Upper lobe of right lung (tissue), 1 donor: ENCODE measurements at regions not wholly inside any gene's neighbourhood (a gene's known extent, or its start where the extent isn't known, plus 50 kb on each side); places are given as distances from the start of the nearest gene placed in this dataset.

Experiments
- ATAC-seq: fragments of 200-7000 bp; cut with Tn5 transposase; one replicate; pipeline ENCODE4 v1.9.1; 2020; ENCODE audit warnings: mild to moderate bottlenecking, moderate library complexity
- DNase-seq: peaks from one replicate; pipeline ENCODE4 v3.0.0-alpha.2; 2020
- H3K27ac ChIP-seq: fragments of 200-600 bp; one replicate; pipeline ENCODE4 v1.8.0; 2022
- H3K27me3 ChIP-seq: fragments of 200-600 bp; one replicate; pipeline ENCODE4 v1.8.0; 2022; ENCODE audit warnings: mild to moderate bottlenecking
- H3K36me3 ChIP-seq: fragments of 200-600 bp; one replicate; pipeline ENCODE4 v1.8.0; 2022
- H3K4me1 ChIP-seq: fragments of 200-600 bp; one replicate; pipeline ENCODE4 v1.8.0; 2022
- H3K4me3 ChIP-seq: fragments of 200-600 bp; one replicate; pipeline ENCODE4 v1.8.0; 2022; ENCODE audit warnings: mild to moderate bottlenecking
- H3K9me3 ChIP-seq: fragments of 200-600 bp; one replicate; pipeline ENCODE4 v1.8.0; 2022
- CTCF ChIP-seq: fragments of 200-600 bp; IDR thresholded peaks from one replicate; pipeline ENCODE4 v1.8.0; 2022; ENCODE audit warnings: antibody characterized with exemption
- intact Hi-C: fragments of 100-400 bp; cut with DNase I; formaldehyde crosslinking; loops from one replicate; pipeline ENCODE4 v1.11.0; 2022
- donor health status: DM: no; HTN: yes; CAD: no; lungs with severe emphysema.

- no peak for DNase-seq
- H3K4me3 ChIP-seq, result no peak overlapping the region
- no peaks in the 10 kb centered on the region for H3K9me3 ChIP-seq
- no peaks in the 10 kb centered on the region for H3K27me3 ChIP-seq
- H3K36me3 ChIP-seq, result no peaks in the 10 kb centered on the region
- intact Hi-C loops, result no loop called here
- no peaks in the 10 kb centered on the region for H3K4me1 ChIP-seq
- TF ChIP-seq CTCF, result no peak
- ATAC-seq, result no peak
- no peak overlapping the region for H3K27ac ChIP-seq
Measured at GRCh38 chr12:31861360-31861759, 97.9 kb upstream of the RESF1 start.

- no peaks in the 10 kb centered on the region for H3K4me1 ChIP-seq
- no peak overlapping the region for H3K4me3 ChIP-seq
- no peak for TF ChIP-seq CTCF
- no peaks in the 10 kb centered on the region for H3K36me3 ChIP-seq
- no peak overlapping the region for H3K27ac ChIP-seq
- intact Hi-C loops, result no loop called here
- no peak for ATAC-seq
- H3K9me3 ChIP-seq, result no peaks in the 10 kb centered on the region
- DNase-seq, result no peak
- no peaks in the 10 kb centered on the region for H3K27me3 ChIP-seq
Measured at GRCh38 chr12:31860401-31860800, 98.8 kb upstream of the RESF1 start.

GRCh38 chr12:31859232-31859977 lies 99.8 kb upstream of the RESF1 start:
- Histone ChIP-seq H3K4me1 (no peaks in the 10 kb centered on the region), H3K27ac (no peak overlapping the region), H3K36me3 (no peaks in the 10 kb centered on the region), H3K9me3 (no peaks in the 10 kb centered on the region), H3K4me3 (no peak overlapping the region), H3K27me3 (no peaks in the 10 kb centered on the region)
- no peak for DNase-seq
- intact Hi-C loops, result no loop called here
- no peak for TF ChIP-seq CTCF
- ATAC-seq, result peak; percentile 46

- ATAC-seq, result no peak
Measured at GRCh38 chr12:31855427-31855826, 103.8 kb upstream of the RESF1 start.

GRCh38 chr12:31853977-31854376 lies 105.2 kb upstream of the RESF1 start:
- Histone ChIP-seq H3K4me3 (no peak overlapping the region), H3K36me3 (no peaks in the 10 kb centered on the region), H3K4me1 (no peaks in the 10 kb centered on the region), H3K27me3 (no peaks in the 10 kb centered on the region), H3K27ac (no peak overlapping the region), H3K9me3 (peaks cover 17% of the 10 kb centered on the region)
- TF ChIP-seq CTCF, result no peak
- peak; percentile 87 for ATAC-seq
- intact Hi-C loops, result no loop called here
- no peak for DNase-seq

More at GRCh38 chr12:31855427-31855826, 103.8 kb upstream of the RESF1 start:
- intact Hi-C loops, result no loop called here
- H3K4me1 ChIP-seq, result no peaks in the 10 kb centered on the region
- no peak for TF ChIP-seq CTCF
- DNase-seq, result no peak
- H3K36me3 ChIP-seq, result no peaks in the 10 kb centered on the region
- H3K27ac ChIP-seq, result no peak overlapping the region
- H3K4me3 ChIP-seq, result no peak overlapping the region
- H3K27me3 ChIP-seq, result no peaks in the 10 kb centered on the region
- peaks cover 4% of the 10 kb centered on the region for H3K9me3 ChIP-seq
